Inflammatory macrophage (primary cell): ENCODE measurements at regions not wholly inside any gene's neighbourhood (a gene's known extent, or its start where the extent isn't known, plus 50 kb on each side); places are given as distances from the start of the nearest gene placed in this dataset.

Experiments
- DNase-seq, 2 donors: peaks; one replicate each; pipeline ENCODE4 v3.0.0-alpha.2; 2020 to 2022

DNA sequence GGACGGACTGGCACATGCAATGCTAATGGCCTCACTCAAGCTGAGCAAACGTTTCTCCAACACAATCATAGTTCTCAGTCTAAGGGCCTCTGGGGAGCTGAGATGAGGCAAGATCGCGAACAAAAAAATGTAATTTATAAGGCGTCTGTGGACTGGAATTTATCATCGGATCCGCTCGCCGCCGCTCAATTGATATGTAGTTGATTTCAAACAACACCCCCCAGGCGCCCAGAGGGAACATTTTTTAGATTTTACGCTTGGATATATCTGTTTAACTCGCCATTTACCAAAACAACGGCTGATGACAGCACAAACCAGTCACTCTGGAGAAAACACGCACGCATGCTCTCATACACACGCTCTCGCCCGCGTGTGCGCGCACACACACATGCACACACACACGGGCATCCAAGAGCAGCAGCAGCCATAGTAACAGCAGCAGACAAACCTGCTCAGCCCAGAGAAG lies 335.8 kb downstream of the SMAD2 start:
- DNase-seq = no peak

GRCh38 chr18:47593744-47594472 lies 336.6 kb downstream of the SMAD2 start:
- DNase-seq = no peak

DNA sequence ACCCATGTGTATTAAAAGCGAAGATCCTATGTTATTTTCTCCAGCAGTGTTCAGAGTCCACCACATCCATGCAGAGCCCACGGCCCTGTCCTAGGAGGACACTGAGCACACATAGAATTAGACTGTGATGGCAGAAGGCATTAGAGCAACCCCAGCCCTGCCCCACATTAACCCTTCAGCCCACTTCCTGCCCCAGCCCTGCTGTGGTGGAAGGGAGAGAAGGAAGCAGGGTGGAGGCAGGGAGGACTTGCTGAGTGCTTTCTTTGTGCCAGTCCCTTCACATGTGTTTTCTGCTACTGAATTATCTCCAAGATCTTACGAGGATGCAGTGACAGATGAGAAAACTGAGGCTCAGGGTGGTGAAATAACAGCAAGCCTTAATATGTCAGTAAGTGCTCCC lies 339.0 kb downstream of the SMAD2 start:
- DNase-seq = no peak

DNA sequence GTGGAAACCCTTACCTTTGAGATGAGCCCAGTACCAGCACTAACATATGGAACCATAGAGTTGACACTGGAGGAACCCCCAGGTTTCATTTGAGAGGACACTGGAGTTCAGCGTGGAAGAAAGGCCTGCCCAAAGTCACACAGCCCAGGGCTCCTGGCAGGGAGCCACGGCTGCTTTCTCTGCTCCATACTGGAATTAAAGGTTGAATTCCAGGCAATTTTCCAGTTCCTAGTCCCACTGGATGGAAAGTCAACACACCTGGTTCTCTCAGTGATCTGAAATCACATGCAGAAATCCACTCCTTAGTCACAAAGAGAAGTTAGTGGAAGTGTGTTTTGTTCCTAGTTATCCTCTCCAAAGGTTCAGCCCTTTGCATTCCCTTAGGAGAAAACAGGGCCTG lies 336.1 kb upstream of the SKOR2 start:
- DNase-seq = no peak

DNA sequence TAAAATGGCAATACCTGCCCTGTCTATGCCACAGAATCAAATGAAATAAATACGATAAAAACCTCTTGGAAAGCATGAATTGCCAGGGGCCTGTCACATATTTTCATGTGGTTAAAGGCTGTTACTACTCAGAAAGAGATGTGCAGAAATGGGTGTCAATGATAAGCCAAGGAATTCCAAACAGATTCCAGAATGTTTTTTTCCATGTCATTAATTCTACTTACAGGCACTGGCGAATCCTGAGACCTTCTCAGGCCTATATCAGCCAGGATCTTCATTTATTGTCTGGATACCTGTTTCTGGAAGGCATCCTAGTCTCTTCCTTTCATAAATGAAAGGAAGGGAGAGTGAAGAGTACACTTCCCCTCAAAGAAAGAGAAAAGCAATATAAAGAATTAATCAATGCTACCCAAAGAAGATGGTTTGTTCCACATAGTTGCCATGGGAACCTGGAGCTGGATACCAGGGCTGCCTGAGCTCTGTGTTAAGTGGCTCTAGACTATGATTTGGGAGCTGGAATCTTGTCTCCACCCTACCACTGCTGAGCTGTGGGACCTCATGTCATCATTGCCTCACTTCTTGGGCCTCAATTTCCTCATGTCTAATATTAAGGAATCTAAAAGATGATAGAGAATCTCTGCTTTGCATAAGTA lies 335.1 kb upstream of the SKOR2 start:
- no peak for DNase-seq

- DNase-seq = no peak
Observed at GRCh38 chr18:47585914-47586313, 334.5 kb upstream of the SKOR2 start.

DNA sequence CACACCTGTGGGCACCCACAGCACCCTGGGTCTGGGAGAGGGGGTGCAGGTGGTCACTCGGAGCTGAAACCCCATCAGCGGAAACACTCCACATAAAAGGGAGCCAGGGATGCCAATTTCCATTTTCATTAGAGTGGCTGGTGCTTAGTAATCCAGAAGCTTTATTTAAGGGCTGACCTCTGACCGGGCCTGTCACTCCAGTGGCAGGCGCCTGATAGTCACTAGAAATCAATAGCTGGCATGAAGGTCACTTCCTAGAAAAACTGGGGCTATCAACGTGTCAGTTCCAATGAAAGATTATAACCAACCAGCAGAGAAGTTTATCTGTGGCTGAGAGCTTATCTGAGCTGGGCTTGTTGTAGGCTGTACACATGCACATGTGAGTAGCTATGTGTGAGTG lies 333.7 kb upstream of the SKOR2 start:
- DNase-seq = no peak

GRCh38 chr18:47582093-47582492 lies 330.6 kb upstream of the SKOR2 start:
- no peak for DNase-seq

- DNase-seq = no peak
Observed at GRCh38 chr18:47577520-47577919, 326.1 kb upstream of the SKOR2 start.

DNA sequence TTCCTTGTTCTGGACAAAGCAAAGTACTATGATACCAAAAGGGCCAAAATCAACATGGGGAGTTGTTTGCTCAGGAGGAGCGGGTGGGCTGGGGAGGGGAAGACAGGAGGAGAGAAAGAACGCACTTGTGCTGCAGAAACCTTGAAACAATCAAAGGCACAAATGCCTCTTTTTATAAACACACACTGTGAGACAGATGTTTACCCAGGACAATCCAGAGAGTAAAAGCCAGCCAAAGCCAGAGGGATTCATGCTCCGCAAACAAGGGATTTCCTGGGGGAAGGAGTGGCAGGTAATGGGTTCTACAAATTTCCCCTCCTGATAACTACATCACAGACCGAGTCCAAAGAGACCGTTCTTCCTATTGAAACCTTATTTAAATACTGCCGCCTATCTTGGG lies 323.5 kb upstream of the SKOR2 start:
- DNase-seq = no peak

- DNase-seq = no peak
Observed at GRCh38 chr18:47571957-47572356, 320.5 kb upstream of the SKOR2 start.

- no peak for DNase-seq
Observed at GRCh38 chr18:47566809-47567208, 315.3 kb upstream of the SKOR2 start.

- DNase-seq = no peak
Observed at GRCh38 chr18:47560723-47561715, 309.6 kb upstream of the SKOR2 start.

GRCh38 chr18:47558110-47558750 lies 306.8 kb upstream of the SKOR2 start:
- no peak for DNase-seq

DNA sequence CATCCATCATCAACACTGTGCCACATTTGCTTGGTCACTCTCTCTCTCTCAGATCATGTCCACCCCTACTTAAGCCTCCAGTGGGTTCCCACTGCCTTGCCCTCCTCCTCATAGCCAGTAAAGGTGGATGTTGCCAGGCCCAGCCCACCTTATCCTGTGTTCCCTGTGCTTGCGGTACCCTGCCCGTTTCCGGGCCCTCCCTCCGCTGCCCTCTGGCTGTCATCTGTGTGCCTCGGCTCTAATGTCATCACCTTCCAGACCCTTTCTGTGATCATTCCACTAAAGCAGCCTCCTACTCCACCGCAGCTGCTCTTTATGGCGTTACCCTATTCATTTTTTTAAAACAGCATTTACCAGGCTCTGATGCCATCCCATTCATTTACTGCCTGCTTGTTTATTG lies 305.7 kb upstream of the SKOR2 start:
- no peak for DNase-seq

DNA sequence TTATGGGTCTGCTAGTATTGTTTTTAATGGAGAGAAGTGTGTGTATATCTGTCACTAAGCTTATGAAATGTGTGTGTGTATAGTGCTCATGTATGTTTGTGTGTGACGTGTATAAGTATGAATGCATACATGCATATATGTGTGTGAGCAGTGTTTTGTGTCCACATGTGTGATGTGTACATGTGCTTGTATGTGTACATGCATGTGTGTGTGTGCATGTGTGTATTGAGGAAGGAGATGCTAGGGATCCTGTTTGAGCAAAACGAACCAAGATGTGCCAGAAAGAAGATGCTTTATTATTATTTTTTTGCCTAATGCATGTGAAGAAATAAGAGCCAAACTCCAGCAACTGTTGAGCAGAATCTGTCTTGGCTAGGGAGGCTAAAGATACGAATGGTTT lies 301.3 kb upstream of the SKOR2 start:
- no peak for DNase-seq

DNA sequence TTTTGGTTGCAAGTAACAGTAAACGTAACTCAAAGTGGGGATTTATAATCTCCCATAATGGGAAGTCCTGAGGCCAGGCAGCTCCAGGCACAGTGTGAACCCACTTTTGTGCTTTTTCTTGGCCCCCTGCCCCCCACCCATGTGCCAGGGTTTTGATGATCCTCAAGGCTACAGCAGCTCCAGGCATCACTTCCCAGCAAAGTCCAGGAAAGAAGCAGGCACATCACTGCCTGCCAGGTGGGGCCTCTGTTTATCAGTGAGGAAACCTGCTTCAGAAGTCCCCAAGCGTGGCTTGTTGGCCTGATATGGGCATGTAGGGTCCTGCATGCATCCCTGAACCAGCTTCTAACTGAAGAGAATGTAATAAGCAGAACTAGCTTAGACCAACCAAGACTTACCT lies 299.2 kb upstream of the SKOR2 start:
- DNase-seq = no peak

DNA sequence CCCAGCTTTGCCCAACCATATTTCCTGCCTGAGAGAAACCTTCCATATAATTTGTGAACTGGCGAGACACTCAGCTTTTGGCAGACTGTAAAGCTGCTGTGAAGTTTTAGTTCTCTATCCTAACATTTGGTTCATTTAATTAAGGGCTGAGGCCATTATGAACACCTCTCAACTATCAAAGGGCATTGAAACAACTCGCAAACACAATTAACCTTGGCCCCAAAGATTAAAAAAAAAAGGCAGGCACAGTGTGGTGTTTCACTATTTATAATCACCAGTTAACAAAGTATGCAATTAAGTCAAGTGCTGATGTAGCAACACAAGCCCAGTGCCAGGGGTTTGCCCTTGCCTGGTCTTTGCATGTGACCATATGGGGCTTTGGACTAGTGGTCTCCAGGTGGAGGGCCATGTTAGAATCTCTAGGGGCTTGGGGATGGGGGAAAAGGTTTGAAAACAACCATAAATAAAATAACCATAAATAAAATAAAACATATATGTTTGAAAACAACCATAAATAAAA lies 297.6 kb upstream of the SKOR2 start:
- no peak for DNase-seq

DNA sequence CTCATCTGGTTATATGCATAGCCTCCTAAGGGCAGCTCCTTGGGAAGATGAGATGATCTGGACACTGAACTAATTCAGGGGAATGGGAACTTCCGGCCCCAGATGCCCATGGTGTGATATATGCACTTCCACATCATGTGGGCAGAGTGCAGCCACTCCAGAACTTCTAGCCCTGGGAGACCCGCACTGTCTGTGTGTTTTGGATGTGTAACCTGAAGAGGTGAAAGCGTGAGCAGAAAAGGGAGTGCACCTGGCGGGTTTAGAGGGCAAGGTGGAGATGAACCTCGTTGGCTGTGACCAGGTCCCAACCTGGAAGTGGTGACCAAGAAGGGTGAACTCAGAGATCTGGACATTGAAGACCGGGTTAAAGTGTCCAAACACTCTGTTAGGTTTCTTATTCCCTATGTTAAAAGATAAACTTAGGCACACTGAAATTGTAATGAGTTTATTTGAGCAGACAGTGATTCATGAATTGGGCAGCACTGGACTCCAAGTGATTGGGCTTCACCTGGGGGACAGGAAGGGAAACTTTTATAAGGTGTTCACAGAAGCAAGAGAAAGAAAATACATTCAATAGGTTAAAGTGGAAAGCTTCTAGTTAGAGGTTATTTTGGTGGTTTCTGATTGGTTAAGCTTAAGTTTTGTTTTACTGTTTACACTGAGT lies 296.2 kb upstream of the SKOR2 start:
- DNase-seq = no peak

GRCh38 chr18:47545613-47546012 lies 294.2 kb upstream of the SKOR2 start:
- DNase-seq = no peak

GRCh38 chr18:47543080-47543479 lies 291.6 kb upstream of the SKOR2 start:
- DNase-seq = no peak

DNA sequence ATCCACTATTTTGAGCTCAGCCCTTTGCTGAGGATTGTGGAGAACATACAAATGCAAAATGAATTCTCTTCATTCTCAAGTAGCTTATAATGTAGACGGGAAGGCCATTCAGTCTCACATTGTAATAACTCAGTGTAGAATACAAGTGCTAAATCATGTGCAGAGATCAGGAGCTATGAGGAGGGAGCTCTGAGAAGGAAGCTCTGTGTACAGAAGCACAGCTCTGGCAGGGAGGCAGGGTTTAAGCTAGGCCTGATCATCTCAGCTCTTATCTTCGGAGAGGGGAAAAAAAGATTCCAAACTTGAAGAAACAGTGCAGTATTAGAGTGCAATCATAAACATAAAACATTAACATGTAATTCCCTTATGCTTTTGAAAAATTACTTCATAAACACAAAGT lies 291.1 kb upstream of the SKOR2 start:
- DNase-seq = no peak
